IPS-15b (cell line): ENCODE measurements at regions not wholly inside any gene's neighbourhood (a gene's known extent, or its start where the extent isn't known, plus 50 kb on each side); places are given as distances from the start of the nearest gene placed in this dataset.

Experiments
- H3K27me3 ChIP-seq: one replicate; pipeline ENCODE4 v1.6.1; 2013; ENCODE audit warnings: low read length; ENCODE audit not compliant: control insufficient read depth, insufficient read depth
- H3K36me3 ChIP-seq: one replicate; pipeline ENCODE4 v1.6.1; 2013; ENCODE audit warnings: low read length; ENCODE audit not compliant: control insufficient read depth, insufficient read depth
- H3K4me1 ChIP-seq: one replicate; pipeline ENCODE4 v1.6.1; 2013; ENCODE audit warnings: mild to moderate bottlenecking, low read length; ENCODE audit not compliant: control insufficient read depth, insufficient read depth
- H3K4me3 ChIP-seq: one replicate; pipeline ENCODE4 v1.5.1; 2013; ENCODE audit warnings: low read depth, low read length
- H3K9ac ChIP-seq: one replicate; pipeline ENCODE4 v1.6.1; 2013; ENCODE audit warnings: low read depth, mild to moderate bottlenecking, low read length
- H3K9me3 ChIP-seq: one replicate; pipeline ENCODE4 v1.6.1; 2013; ENCODE audit warnings: mild to moderate bottlenecking, low read length; ENCODE audit not compliant: control insufficient read depth, insufficient read depth

GRCh38 chr6:184161-184700 is 108.1 kb upstream of the DUSP22 start:
- no peaks in the 10 kb centered on the region for H3K27me3 ChIP-seq
- H3K9ac ChIP-seq = no peak overlapping the region

GRCh38 chr6:186340-186965 is 105.8 kb upstream of the DUSP22 start:
- Histone ChIP-seq H3K4me3 (no peak overlapping the region), H3K27me3 (no peaks in the 10 kb centered on the region), H3K9ac (no peak overlapping the region), H3K9me3 (no peaks in the 10 kb centered on the region), H3K36me3 (no peaks in the 10 kb centered on the region), H3K4me1 (no peaks in the 10 kb centered on the region)

More at GRCh38 chr6:184161-184700, 108.1 kb upstream of the DUSP22 start:
- Histone ChIP-seq H3K4me1 (no peaks in the 10 kb centered on the region), H3K9me3 (no peaks in the 10 kb centered on the region), H3K36me3 (no peaks in the 10 kb centered on the region), H3K4me3 (no peak overlapping the region)

GRCh38 chr6:187210-187861 is 105.0 kb upstream of the DUSP22 start:
- Histone ChIP-seq H3K9me3 (no peaks in the 10 kb centered on the region), H3K4me1 (no peaks in the 10 kb centered on the region), H3K9ac (no peak overlapping the region), H3K36me3 (no peaks in the 10 kb centered on the region), H3K4me3 (no peak overlapping the region), H3K27me3 (no peaks in the 10 kb centered on the region)

- Histone ChIP-seq H3K27me3 (no peaks in the 10 kb centered on the region), H3K4me1 (no peaks in the 10 kb centered on the region), H3K36me3 (no peaks in the 10 kb centered on the region), H3K9ac (no peak overlapping the region), H3K4me3 (no peak overlapping the region), H3K9me3 (no peaks in the 10 kb centered on the region)
These were observed 103.2 kb upstream of the DUSP22 start for GRCh38 chr6:188821-189655.

- Histone ChIP-seq H3K9ac (no peak overlapping the region), H3K36me3 (no peaks in the 10 kb centered on the region), H3K4me1 (no peaks in the 10 kb centered on the region), H3K9me3 (no peaks in the 10 kb centered on the region), H3K27me3 (no peaks in the 10 kb centered on the region), H3K4me3 (no peak overlapping the region)
These were observed 102.6 kb upstream of the DUSP22 start for GRCh38 chr6:189676-190075.

- Histone ChIP-seq H3K27me3 (no peaks in the 10 kb centered on the region), H3K9ac (no peak overlapping the region)
These were observed 101.5 kb upstream of the DUSP22 start for GRCh38 chr6:190596-191395.

GRCh38 chr6:191487-192312 is 100.6 kb upstream of the DUSP22 start:
- Histone ChIP-seq H3K4me3 (no peak overlapping the region), H3K9me3 (no peaks in the 10 kb centered on the region), H3K9ac (no peak overlapping the region), H3K4me1 (no peaks in the 10 kb centered on the region), H3K27me3 (no peaks in the 10 kb centered on the region), H3K36me3 (no peaks in the 10 kb centered on the region)

More at GRCh38 chr6:190596-191395, 101.5 kb upstream of the DUSP22 start:
- no peaks in the 10 kb centered on the region for H3K4me1 ChIP-seq
- H3K9me3 ChIP-seq = no peaks in the 10 kb centered on the region
- H3K36me3 ChIP-seq = no peaks in the 10 kb centered on the region
- H3K4me3 ChIP-seq = no peak overlapping the region

- no peaks in the 10 kb centered on the region for H3K9me3 ChIP-seq
- no peaks in the 10 kb centered on the region for H3K36me3 ChIP-seq
- H3K9ac ChIP-seq = no peak overlapping the region
- H3K4me3 ChIP-seq = no peak overlapping the region
- no peaks in the 10 kb centered on the region for H3K4me1 ChIP-seq
- H3K27me3 ChIP-seq = no peaks in the 10 kb centered on the region
These were observed 100.0 kb upstream of the DUSP22 start for GRCh38 chr6:192313-192664.

- H3K4me1 ChIP-seq = no peaks in the 10 kb centered on the region
- H3K4me3 ChIP-seq = no peak overlapping the region
- H3K9me3 ChIP-seq = no peaks in the 10 kb centered on the region
- H3K36me3 ChIP-seq = no peaks in the 10 kb centered on the region
- H3K9ac ChIP-seq = no peak overlapping the region
- no peaks in the 10 kb centered on the region for H3K27me3 ChIP-seq
These were observed 99.1 kb upstream of the DUSP22 start for GRCh38 chr6:193180-193579.

GRCh38 chr6:193773-194310 is 98.4 kb upstream of the DUSP22 start:
- no peak overlapping the region for H3K4me3 ChIP-seq
- no peak overlapping the region for H3K9ac ChIP-seq
- no peaks in the 10 kb centered on the region for H3K27me3 ChIP-seq
- no peaks in the 10 kb centered on the region for H3K4me1 ChIP-seq
- no peaks in the 10 kb centered on the region for H3K36me3 ChIP-seq
- H3K9me3 ChIP-seq = no peaks in the 10 kb centered on the region
